HG02852 (cell line): ENCODE measurements at regions not wholly inside any gene's neighbourhood (a gene's known extent, or its start where the extent isn't known, plus 50 kb on each side); places are given as distances from the start of the nearest gene placed in this dataset.
"Not testable (repeated sequence)": the region's sequence is repeated elsewhere in the genome, so short reads cannot be mapped to it uniquely, and the experiment has no call there.

Experiments
- ATAC-seq: cut with Tn5 transposase; IDR thresholded peaks from one replicate; pipeline ENCODE4 v1.9.1; 2021; ENCODE audit warnings: mild to moderate bottlenecking, moderate library complexity; ENCODE audit not compliant: unreplicated experiment

DNA sequence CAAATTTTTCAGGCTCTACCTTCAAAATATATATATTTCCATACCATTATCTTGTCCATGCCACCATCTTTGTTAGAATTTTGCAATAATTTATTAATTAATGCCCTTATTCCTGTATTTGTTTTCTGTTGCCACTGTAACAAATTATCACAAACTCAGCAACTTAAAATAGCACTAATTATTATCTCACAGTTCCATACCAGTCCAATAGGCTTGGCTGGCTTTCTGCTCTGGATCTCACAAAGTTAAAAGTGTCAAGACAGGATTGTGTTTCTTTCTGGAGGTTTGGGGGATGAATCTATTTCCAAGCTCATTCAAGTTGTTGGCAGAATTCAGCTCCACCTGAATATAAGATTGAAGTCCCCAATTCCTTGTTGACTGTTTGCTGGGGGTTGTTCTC, 58.6 kb upstream of the SLC38A4 start:
- no peak for ATAC-seq

DNA sequence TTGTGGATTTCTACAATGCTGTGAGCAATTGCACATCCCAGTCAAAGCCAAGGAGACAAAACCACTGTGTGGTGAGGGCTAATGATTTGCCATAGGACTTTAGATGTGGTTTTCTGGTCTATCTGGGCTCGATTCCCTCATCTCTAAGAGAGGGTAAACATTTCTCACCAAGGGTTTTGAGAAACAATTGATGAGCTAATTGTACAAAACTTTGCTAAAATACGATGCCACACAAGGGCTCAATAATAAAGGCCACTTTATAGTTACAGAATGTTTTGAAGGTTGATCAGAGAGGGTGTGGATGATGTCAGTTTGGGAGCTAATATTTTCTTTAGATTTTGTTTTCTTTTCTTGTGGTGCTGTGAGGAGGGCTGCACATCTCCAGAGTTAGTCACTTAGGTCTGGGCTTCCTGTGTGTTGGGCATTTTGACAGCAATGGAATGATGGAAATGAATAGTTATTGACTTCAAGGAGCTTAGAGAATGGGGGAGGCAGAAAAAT, 60.8 kb upstream of the SLC38A4 start:
- ATAC-seq = no peak

DNA sequence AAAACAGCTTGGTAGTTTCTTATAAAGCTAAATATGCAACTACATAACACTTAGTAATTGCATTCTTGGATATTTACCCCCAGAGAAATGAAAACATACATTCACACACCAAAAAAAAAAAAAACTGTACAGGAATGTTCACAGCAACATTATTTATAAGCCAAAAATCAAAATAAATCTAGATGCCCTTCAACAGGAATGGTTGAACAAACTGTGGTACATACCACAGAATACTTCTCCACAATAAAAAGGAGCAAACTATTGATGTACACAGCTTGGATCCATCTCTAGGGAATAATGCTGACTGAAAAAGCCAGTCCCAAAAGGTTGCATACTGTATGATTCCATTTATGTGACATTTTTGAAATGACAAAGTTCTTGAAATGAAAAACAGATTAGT, 62.1 kb upstream of the SLC38A4 start:
- no peak for ATAC-seq

DNA sequence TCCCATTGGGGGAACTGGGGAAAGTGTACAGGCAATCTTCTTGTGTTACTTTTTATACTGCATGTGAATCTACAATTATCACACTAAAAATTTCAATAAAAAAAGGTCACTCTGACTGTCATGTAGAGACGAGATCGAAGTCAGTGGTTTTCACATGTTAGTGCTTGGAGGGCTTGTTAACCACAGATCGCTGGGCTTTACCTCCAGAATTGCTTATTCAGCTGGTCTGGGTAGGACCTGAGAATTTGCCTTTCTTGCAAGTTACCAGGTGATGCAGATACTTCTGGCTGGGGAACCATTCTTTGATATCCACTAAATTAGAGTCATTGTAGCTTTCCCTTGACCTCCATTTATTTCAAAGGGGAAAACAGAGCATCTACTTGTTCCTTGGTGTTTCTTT, 62.8 kb upstream of the SLC38A4 start:
- no peak for ATAC-seq

DNA sequence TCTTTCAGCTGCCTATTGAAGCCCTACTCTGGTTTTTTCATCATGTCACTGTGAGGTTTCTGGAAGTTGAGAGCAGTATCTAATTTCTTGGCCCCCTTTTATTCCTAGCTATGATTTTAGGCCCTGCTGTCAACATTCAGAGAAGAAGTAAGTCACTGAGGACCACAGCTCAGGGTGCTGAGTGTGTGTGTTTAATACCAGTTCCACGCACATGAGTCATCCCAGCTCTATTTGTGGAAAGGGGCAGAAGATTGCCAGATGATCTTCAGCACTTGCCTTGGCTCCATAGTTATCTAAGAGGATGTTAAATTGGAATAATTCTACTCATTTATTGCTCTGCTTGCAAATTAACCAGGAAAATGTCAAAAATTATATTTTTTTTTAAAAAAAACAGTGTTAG, 65.5 kb upstream of the SLC38A4 start:
- no peak for ATAC-seq

DNA sequence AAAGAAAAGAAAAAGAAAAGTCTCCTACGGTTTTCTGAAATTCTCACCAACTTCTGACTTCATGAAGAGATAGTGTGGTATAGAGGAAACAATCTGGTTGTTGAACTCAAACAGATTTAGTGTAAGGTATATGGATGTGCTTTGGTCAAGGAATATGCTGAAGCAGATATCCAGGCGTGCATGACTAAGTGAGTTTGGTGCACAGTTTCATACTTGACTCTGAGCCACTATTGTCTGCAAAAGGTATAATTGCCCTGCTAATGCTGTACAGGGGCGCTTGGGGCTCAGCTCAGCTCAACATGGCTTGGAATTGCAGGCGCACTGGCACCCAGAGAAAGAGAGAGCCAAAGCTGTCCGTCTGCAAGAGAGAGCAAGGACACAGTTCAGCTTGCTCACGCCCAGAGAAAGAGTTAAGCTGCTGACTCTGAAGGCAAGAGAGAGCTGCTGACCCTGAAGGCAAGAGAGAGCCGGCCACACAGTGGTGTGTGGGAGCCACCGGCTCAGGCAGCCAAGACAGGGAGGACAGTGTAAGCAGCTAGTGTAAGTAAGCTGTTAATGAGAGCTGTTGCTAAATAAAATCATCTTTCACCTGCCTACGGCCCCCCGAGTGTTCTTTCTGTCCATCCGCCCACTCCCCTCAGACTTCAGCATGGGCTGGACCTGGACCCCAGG, 66.4 kb upstream of the SLC38A4 start:
- ATAC-seq = no peak

DNA sequence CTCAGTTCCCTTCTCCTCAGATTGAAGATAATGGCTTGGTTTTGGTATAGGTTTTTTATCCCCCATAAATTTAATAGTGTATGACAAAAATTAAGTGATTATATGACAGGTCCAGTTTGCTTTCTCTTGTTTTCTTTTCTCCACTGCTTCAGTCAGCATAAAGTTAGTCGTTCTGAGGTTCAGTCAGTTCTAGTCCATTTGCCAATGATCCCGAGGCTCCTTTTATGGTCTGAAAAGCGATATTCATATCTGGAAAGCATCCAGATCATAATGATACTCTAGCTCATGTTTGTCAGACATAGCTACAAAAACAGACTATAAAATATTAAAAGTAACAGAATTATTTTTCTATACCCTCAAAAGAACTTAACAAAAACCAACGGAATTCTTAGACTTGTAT, 67.1 kb upstream of the SLC38A4 start:
- no peak for ATAC-seq

DNA sequence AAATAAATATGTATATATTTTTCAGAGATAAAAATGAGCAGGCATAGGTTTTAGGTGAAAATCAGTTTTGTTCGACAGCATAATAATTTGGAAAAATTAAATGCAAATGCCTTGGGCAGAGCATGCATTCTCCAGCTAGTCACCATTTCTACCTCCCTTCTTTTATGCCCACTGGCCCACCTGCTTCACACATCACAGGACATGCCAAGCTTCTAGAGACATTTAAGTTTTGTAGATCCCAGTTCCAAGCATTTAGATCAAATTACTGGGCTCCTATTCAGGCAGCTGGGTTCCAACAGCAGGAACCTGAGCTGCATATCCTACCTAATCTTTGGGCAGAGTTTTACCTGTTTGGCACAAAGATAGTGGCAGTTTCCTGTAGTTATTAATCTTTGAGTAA, 67.6 kb upstream of the SLC38A4 start:
- ATAC-seq = no peak

DNA sequence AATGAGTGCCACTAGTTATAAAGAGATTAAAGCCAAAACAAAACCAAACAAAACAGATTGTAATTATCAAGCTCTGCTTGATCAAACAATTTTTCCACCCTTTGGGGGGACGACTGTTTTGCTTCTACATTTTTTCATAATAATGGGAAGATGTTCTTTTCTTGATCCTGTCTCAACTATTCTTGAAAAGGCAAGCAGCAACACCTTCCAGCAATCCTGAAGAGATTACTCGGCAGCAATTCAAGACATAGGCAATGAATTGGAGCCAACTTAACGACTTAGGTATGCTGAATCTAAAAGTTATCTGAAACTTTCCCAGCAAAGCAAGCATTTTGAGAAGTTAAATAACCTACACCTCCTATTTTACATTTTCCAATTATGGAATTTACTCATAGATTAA, 69.9 kb upstream of the SLC38A4 start:
- ATAC-seq = no peak

DNA sequence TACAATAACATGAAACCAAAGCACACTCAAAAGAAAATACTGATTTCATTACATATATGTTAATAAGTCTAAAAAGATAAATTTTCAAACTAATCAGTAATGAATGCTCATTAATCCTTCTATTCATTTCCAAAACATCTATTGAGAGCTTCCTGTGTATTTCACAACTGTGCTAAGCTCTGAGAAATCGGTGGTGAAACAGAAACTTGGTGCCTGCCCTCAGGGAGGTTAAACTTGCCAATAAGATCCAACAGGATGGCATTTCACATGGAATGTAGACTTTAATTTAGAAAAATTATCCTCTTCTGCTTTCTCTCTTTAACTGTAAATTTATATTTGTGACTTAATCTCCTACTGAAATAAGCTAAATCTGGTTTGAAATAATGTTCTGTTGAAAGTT, 70.9 kb upstream of the SLC38A4 start:
- ATAC-seq = no peak

DNA sequence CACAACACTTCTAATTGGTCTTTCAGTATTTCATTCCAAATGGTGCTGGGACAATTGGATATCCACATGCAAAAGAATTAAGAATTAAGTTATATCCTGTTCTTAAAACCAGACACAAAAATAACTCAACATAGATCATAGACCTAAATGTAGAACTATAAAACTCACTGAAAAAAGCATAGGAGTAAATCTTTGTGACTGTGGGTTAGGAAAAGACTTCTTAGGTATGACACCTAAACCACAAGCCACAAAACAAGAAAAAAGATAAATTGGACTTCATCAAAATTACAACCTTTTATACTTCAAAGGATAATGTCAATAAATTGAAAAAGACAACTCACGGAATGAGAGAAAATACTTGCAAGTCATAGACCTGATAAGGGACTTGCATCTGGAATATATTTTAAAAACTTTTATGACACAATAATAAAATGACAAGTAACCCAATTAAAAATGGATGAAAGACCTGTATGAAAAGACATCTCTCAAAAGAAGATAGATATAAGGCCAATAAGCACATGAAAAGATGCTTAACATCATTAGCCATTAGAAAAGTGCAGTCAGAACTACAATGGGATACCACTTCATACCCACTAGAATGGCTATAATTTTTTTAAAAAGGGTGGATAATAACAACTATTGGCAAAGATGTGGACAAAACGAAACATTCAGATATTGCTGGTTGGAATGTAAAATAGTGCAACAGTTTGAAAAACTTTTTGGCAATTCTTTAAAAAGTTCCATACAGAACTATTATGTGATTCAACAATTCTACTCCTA, 72.5 kb upstream of the SLC38A4 start:
- ATAC-seq = no peak

DNA sequence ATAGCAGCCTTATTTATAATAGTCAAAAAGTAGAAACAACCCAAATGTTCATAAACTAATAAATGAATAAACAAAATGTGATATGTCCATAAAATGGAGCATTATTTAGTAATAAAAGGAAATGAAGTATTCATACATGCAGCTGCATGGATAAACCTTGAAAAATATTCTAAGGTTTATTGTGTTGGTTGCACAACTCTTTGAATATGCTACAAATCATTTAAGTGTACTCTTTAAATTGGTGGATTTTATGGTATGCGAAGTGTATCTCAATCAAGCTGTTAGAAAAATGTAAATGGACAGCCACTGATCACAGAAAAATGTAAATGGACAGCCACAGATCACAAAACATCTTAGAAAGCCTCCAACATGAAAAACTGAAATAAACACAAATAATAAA, 73.2 kb upstream of the SLC38A4 start:
- no peak for ATAC-seq

DNA sequence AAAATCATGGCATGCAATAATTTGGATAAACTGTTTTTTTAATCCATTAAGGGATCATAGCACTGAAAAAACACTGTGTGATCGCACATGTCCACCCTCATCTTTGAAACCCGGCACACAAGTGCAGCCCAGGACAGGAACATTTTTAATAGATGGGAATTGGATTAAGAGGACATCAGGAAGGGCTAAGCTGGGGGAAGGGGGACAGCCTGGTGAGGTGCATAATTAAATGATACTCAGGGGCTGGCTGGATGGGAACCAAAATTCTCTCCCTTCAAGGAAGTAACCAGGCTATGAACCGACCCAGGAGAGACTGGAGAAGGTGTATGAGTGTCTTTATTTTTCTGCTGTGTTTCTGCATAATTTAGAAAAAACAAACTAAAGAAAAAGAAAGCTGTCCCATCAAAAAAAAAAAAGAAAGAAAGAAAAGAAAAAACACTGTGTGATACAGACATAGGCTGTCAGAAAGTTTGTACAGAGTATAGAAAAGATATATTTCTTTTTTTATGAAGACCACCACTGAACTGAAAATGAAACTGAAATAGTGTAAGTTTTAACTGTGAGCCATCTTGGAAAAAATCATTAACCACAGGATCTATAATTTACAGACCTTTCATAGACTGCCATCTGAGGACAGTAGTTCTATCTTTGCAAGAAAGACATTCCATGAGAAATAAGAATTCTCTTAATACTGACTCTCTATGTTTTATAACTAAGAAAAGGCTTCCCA, 75.1 kb upstream of the SLC38A4 start:
- ATAC-seq = no peak

DNA sequence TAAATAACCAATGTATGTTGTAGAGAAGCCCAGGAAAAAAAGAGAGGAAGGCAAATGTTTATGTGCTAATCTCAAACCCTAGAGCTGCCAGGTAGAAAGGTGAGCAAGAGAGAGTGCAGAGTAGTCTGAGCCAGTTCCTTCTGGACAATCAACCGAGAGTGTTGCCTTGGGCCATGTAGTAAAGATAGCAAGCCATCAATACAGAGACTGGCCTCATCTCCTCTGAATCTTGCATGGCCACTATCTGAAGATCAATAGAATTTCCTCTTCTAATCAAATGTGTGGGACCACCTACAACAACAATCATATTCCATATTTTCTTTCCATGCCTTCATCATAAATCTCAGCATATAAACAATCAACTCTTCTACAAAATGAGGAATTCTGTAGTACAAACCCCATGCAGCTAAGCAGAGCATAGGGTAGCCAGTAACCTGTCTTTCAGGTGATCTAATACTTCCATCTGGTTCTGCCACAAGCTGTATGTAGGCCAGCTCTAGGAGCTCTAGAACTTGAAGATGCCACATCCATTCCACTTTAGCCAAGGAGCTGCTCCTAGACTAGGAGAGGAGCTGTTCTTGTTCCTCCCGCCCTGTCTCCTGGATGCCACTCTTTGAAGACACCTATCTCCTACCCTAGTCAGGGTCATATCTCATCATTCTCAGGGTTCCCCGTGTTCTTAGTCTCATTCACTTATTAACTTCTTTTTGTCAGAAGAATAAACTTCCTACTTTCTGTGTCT, 75.8 kb upstream of the SLC38A4 start:
- no peak for ATAC-seq

DNA sequence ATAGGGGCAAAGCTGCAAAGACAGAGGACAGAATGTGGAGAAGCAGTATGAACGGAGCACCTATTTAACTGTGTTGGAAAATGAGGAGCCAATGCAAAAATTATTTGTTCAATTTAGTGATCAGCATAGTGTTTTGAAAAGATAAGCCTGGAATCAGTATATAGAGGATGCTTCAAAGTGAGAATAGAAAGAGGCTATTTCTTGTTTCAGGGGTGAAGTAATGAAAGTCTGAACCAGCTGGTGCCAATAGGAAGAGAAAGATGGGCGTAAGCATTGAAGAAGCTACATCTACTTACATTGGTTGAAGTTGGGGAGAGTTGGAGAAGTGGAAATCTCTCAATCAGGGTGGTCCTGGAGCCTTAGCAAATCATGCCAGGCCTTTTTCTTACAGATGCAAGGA, 77.3 kb upstream of the SLC38A4 start:
- ATAC-seq = no peak

DNA sequence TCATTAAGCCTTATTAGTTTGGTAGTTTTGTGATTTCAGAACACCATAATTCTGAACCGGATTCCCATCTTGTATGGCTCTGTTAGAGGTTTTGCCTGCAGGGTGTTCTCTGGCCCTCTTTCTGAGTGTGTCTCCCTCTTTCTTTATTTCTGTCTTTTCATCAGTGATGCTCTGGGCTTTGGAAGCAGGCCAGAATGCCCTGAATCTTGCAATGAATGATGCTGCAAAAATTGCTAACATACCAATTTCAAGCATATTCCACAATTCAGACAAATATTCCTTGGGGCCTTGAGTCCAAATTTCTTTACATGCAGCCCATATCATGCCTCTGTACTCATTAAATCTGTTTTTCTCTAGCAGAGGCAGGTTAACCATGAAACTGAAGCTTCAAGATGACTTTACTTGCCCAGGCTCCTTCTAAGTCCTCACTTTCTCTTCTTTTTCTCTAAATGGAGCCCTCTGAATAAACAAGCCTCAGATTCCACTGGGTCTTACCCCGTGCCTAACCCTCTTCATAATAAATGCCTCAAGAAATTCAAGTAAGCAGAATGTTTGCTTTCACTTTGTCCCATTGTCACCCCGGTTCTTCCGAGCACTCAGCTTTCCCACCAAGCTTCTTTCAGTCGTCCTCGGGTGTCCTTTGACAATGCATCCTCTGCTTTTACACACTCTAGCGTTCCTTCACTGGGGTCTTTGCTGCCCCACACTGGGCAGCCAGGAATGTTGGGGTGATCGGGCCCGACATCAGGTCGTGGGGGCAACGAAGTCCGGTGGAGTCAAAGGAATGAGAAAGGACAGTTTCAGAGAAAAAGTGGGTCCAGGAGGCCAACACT, 78.8 kb upstream of the SLC38A4 start:
- ATAC-seq = no peak

DNA sequence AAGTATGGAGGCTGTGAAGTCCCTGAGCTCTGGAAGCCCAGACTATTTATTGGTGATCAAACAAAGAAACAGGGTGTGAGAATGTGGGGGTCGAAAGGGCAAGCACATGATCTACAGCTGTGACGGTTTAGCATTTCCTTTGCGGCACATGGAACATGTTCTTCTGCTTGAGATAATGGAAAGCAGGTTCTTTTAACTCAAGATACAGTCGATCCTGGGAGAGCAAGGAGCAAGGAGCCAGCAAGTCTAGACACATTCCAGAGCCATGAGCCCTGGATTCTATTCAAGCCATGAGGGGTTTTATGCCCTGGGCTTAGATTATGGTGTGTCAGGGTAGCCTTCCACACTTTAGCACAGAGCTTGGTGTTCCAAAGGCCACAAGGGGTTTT, 79.4 kb upstream of the SLC38A4 start:
- not testable (repeated sequence) for ATAC-seq

DNA sequence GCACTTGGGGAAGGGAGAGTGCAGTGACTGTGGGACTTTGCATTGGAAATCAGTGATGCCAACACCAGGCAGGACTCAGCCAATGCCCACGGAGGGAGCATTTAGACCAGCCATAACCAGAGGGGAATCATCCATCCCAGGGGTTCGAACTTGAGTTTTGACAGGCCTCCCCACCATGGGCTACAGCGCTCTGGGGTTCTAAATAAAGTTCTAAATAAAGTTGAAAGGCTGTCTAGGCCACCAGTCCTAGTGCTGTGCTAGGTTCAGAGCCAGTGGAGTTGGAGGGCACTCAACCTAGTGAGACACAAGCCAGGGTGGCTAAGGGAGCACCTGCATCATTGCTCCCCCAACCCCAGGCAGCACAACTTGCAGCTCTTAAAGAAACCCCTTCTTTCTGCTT, 82.0 kb upstream of the SLC38A4 start:
- ATAC-seq = no peak

DNA sequence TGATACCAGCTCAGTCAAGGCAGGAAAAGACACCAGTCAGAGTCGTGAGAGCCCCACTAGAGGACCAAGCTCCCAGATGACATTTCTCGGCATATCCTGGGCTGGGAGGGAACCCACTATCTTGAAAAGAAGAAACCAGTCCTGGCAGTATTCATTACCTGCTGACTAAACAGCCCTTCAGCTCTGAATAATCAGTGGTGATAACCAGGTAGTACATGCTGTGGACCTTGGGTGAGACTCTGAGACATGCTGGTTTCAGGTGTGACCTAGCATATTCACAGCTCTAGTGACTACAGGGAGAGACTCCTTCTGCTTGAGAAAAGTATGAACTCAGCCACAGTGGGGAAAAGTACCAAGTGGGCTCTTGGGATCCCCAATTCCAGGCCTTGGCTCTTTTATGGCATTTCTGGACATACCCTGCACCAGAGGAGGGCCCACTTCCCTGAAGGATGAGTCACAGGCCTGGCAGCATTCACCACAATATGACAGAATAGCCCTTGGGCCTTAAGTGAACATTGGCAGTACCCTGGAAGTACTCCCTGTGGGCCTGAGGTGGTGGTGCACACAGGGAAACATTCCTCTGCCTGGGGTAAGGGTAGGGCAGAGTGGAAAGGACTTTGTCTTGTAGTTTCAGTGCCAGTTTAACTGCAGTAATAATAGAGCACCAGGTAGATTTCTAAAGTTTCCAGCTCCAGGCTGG, 82.6 kb upstream of the SLC38A4 start:
- ATAC-seq = no peak
